ENCODE measurements at regions not wholly inside any gene's neighbourhood (a gene's known extent, or its start where the extent isn't known, plus 50 kb on each side); places are given as distances from the start of the nearest gene placed in this dataset.

DNA sequence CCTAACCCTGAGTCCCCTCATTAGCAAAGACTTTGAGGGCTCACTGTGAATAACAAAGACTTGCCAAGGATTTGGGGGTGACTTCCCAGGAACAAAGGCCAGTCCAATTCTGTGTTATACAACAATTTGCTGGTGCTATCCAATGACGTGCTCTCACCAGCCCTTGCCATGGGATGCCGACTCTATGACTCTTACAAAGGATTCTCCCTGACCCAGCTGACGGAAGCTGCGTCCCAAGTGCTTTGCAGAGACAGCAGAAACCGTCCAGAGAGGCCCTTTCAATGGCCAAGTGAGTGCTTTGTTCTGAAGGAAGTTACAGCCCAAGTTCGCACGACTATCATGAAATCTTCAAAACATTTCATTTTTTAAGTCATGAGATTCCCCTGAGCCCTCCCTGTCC is 345.3 kb upstream of the TNRC6C start:
- POLR2A ChIA-PET (ENCODE audit: unreplicated experiment): no interaction called here
- Histone ChIP-seq H3K9me3 (ENCODE audit: insufficient read depth, low read depth) (no peaks in the 10 kb centered on the region), H3K79me2 (ENCODE audit: low read depth) (no peaks in the 10 kb centered on the region), H3K9me2 (ENCODE audit: insufficient read depth) (no peaks in the 10 kb centered on the region), H3K27ac (no peak overlapping the region), H3K4me1 (replicated peaks; ENCODE audit: insufficient read depth) (no peaks in the 10 kb centered on the region), H3K4me3 (no peak overlapping the region), H3K36me3 (ENCODE audit: low read depth) (no peaks in the 10 kb centered on the region), H4K20me1 (ENCODE audit: insufficient read depth) (no peaks in the 10 kb centered on the region), H3K27me3 (ENCODE audit: insufficient read depth, low read depth) (peaks cover 81% of the 10 kb centered on the region), H3F3A (ENCODE audit: insufficient read depth, low read depth) (no peaks in the 10 kb centered on the region), H3K4me2 (no peak overlapping the region), H2AFZ (no peak overlapping the region)
- no TSS peak for BruUV-seq (replicated peaks)
- intact Hi-C loops (cut with micrococcal nuclease; ENCODE audit: unreplicated experiment): no loop called here
- DNase-seq: no peak
- CTCF ChIA-PET: no interaction called here
- TF ChIP-seq EZH2 (IDR thresholded peaks at IDR 0.05; ENCODE audit: low read depth) (no peak), CTCF (conservative IDR thresholded peaks at IDR 0.05) (no peak)

GRCh38 chr17:77613627-77614026 is 344.9 kb upstream of the TNRC6C start:
- Histone ChIP-seq H4K20me1 (ENCODE audit: insufficient read depth) (no peaks in the 10 kb centered on the region), H3K27ac (no peak overlapping the region), H3K79me2 (ENCODE audit: low read depth) (no peaks in the 10 kb centered on the region), H2AFZ (no peak overlapping the region), H3K4me3 (no peak overlapping the region), H3K27me3 (ENCODE audit: insufficient read depth, low read depth) (peaks cover 81% of the 10 kb centered on the region), H3K4me1 (replicated peaks; ENCODE audit: insufficient read depth) (no peaks in the 10 kb centered on the region), H3K36me3 (ENCODE audit: low read depth) (no peaks in the 10 kb centered on the region), H3K9me3 (ENCODE audit: insufficient read depth, low read depth) (no peaks in the 10 kb centered on the region), H3F3A (ENCODE audit: insufficient read depth, low read depth) (no peaks in the 10 kb centered on the region), H3K9me2 (ENCODE audit: insufficient read depth) (no peaks in the 10 kb centered on the region), H3K4me2 (no peak overlapping the region)
- BruUV-seq (replicated peaks): no TSS peak
- POLR2A ChIA-PET (ENCODE audit: unreplicated experiment): no interaction called here
- intact Hi-C loops (cut with micrococcal nuclease; ENCODE audit: unreplicated experiment): no loop called here
- TF ChIP-seq EZH2 (IDR thresholded peaks at IDR 0.05; ENCODE audit: low read depth): no peak
- TF ChIP-seq CTCF (conservative IDR thresholded peaks at IDR 0.05): no peak
- CTCF ChIA-PET: no interaction called here
- no peak for DNase-seq

- TF ChIP-seq EZH2 (IDR thresholded peaks at IDR 0.05; ENCODE audit: low read depth): no peak
- DNase-seq: no peak
- ChIA-PET CTCF (no interaction called here), POLR2A (ENCODE audit: unreplicated experiment) (no interaction called here)
- H3K36me3 ChIP-seq (ENCODE audit: low read depth): no peaks in the 10 kb centered on the region
- H3K9me2 ChIP-seq (ENCODE audit: insufficient read depth): no peaks in the 10 kb centered on the region
- intact Hi-C loops (cut with micrococcal nuclease; ENCODE audit: unreplicated experiment): no loop called here
- H3K79me2 ChIP-seq (ENCODE audit: low read depth): no peaks in the 10 kb centered on the region
- no peaks in the 10 kb centered on the region for H4K20me1 ChIP-seq (ENCODE audit: insufficient read depth)
- H3K27me3 ChIP-seq (ENCODE audit: insufficient read depth, low read depth): peaks cover 79% of the 10 kb centered on the region
- no peaks in the 10 kb centered on the region for H3K9me3 ChIP-seq (ENCODE audit: insufficient read depth, low read depth)
- BruUV-seq (replicated peaks): no TSS peak
- H3K4me2 ChIP-seq: no peak overlapping the region
- no peak overlapping the region for H2AFZ ChIP-seq
- no peak overlapping the region for H3K4me3 ChIP-seq
- no peaks in the 10 kb centered on the region for H3F3A ChIP-seq (ENCODE audit: insufficient read depth, low read depth)
- no peak overlapping the region for H3K27ac ChIP-seq
- no peaks in the 10 kb centered on the region for H3K4me1 ChIP-seq (replicated peaks; ENCODE audit: insufficient read depth)
These were observed 342.7 kb upstream of the TNRC6C start for GRCh38 chr17:77615703-77616253.

GRCh38 chr17:77616254-77616731 is 342.2 kb upstream of the TNRC6C start:
- Histone ChIP-seq H4K20me1 (ENCODE audit: insufficient read depth) (no peaks in the 10 kb centered on the region), H3K4me2 (no peak overlapping the region), H3K9me3 (ENCODE audit: insufficient read depth, low read depth) (no peaks in the 10 kb centered on the region), H3K4me3 (no peak overlapping the region), H3K79me2 (ENCODE audit: low read depth) (no peaks in the 10 kb centered on the region), H3K27me3 (ENCODE audit: insufficient read depth, low read depth) (peaks cover 76% of the 10 kb centered on the region), H3K36me3 (ENCODE audit: low read depth) (no peaks in the 10 kb centered on the region), H3K27ac (no peak overlapping the region), H3F3A (ENCODE audit: insufficient read depth, low read depth) (no peaks in the 10 kb centered on the region), H3K4me1 (replicated peaks; ENCODE audit: insufficient read depth) (no peaks in the 10 kb centered on the region), H2AFZ (no peak overlapping the region), H3K9me2 (ENCODE audit: insufficient read depth) (no peaks in the 10 kb centered on the region)
- DNase-seq: no peak
- POLR2A ChIA-PET (ENCODE audit: unreplicated experiment): no interaction called here
- CTCF ChIA-PET: no interaction called here
- intact Hi-C loops (cut with micrococcal nuclease; ENCODE audit: unreplicated experiment): no loop called here
- no TSS peak for BruUV-seq (replicated peaks)
- TF ChIP-seq EZH2 (IDR thresholded peaks at IDR 0.05; ENCODE audit: low read depth) (no peak), CTCF (conservative IDR thresholded peaks at IDR 0.05) (no peak)
